IMR-90 (cell line): ENCODE measurements at regions not wholly inside any gene's neighbourhood (a gene's known extent, or its start where the extent isn't known, plus 50 kb on each side); places are given as distances from the start of the nearest gene placed in this dataset.

Experiments
- ATAC-seq: fragments of 200-7000 bp; cut with Tn5 transposase; 2 replicates; pipeline ENCODE4 v1.9.1; 2020; ENCODE audit warnings: low read depth, mild to moderate bottlenecking, moderate library complexity
- BruUV-seq: library from RNA; stranded (reverse); fragments of 400-500 nt; replicated peaks from 2 replicates; lab custom pipeline; 2021; lab: Mats Ljungman, UMichigan
- CTCF ChIA-PET: fragments of 300-600 bp; formaldehyde crosslinking; extraction: SDS; loops from one replicate; lab custom pipeline; 2021; ENCODE audit warnings: antibody characterized with exemption; lab: Yijun Ruan, JAX
- POLR2A ChIA-PET: fragments of 300-600 bp; sonication (Branson Sonifier 250); formaldehyde crosslinking; loops from one replicate; lab custom pipeline; 2022; ENCODE audit warnings: antibody characterized with exemption; ENCODE audit not compliant: unreplicated experiment; lab: Charles Lee
- DNase-seq: peaks from one replicate; pipeline ENCODE4 v3.0.0; 2013
- H2AFZ ChIP-seq: replicated peaks from 2 replicates; pipeline ENCODE3; 2013; ENCODE audit warnings: low read length, mild to moderate bottlenecking; ENCODE audit not compliant: poor library complexity
- H2AK5ac ChIP-seq: 2 replicates; pipeline ENCODE4 v1.6.1; 2013; ENCODE audit warnings: low read depth, low read length, inconsistent platforms
- H2AK9ac ChIP-seq: replicated peaks from 2 replicates; pipeline ENCODE3; 2013; ENCODE audit warnings: mild to moderate bottlenecking, low read depth, low read length, moderate library complexity; ENCODE audit not compliant: poor library complexity
- H2BK120ac ChIP-seq: 2 replicates; pipeline ENCODE4 v1.6.1; 2013; ENCODE audit warnings: low read depth, low read length, inconsistent platforms
- H2BK15ac ChIP-seq: 3 replicates; pipeline ENCODE4 v1.6.1; 2013; ENCODE audit warnings: low read depth, low read length, inconsistent platforms
- H2BK20ac ChIP-seq: 2 replicates; pipeline ENCODE4 v1.6.1; 2013; ENCODE audit warnings: low read depth, mild to moderate bottlenecking, inconsistent platforms, low read length, moderate library complexity
- H2BK5ac ChIP-seq: 2 replicates; pipeline ENCODE4 v1.6.1; 2013; ENCODE audit warnings: mild to moderate bottlenecking, low read depth, low read length, inconsistent platforms; ENCODE audit not compliant: poor library complexity, severe bottlenecking
- H3K14ac ChIP-seq: replicated peaks from 2 replicates; pipeline ENCODE4 v1.6.1; 2013; ENCODE audit warnings: low read depth, low read length, inconsistent platforms
- H3K18ac ChIP-seq: 2 replicates; pipeline ENCODE4 v1.6.1; 2013; ENCODE audit warnings: low read depth, low read length, control low read depth
- H3K23ac ChIP-seq: 2 replicates; pipeline ENCODE4 v1.6.1; 2013; ENCODE audit warnings: low read depth, low read length, inconsistent platforms
- H3K27ac ChIP-seq: 2 replicates; pipeline ENCODE4 v1.5.1; 2013; ENCODE audit warnings: mild to moderate bottlenecking, control low read depth, low read length; ENCODE audit not compliant: insufficient read depth
- H3K27me3 ChIP-seq: 2 replicates; pipeline ENCODE4 v1.6.1; 2013; ENCODE audit warnings: low read length; ENCODE audit not compliant: control insufficient read depth, insufficient read depth
- H3K36me3 ChIP-seq: 2 replicates; pipeline ENCODE4 v1.6.1; 2013; ENCODE audit warnings: low read length, mixed read lengths; ENCODE audit not compliant: control insufficient read depth, insufficient read depth
- H3K4ac ChIP-seq: 2 replicates; pipeline ENCODE4 v1.6.1; 2013; ENCODE audit warnings: low read depth, low read length, inconsistent platforms
- H3K4me1 ChIP-seq: 2 replicates; pipeline ENCODE4 v1.6.1; 2013; ENCODE audit warnings: low read length, mixed read lengths; ENCODE audit not compliant: control insufficient read depth, insufficient read depth
- H3K4me2 ChIP-seq: 2 replicates; pipeline ENCODE4 v1.6.1; 2013; ENCODE audit warnings: low read depth, mild to moderate bottlenecking, control low read depth, low read length, moderate library complexity
- H3K4me3 ChIP-seq: 2 replicates; pipeline ENCODE4 v1.5.1; 2013; ENCODE audit warnings: low read depth, mild to moderate bottlenecking, control low read depth, low read length, moderate library complexity; ENCODE audit not compliant: insufficient read depth
- H3K56ac ChIP-seq: 2 replicates; pipeline ENCODE4 v1.6.1; 2013; ENCODE audit warnings: low read length, inconsistent platforms; ENCODE audit not compliant: insufficient read depth; ENCODE audit errors: extremely low read depth
- H3K79me1 ChIP-seq, 2 experiments: 2 replicates each; pipeline ENCODE4 v1.6.1; 2013; ENCODE audit warnings: low read length in 2 of 2, inconsistent platforms in 1 of 2, low read depth in 1 of 2
- H3K9ac ChIP-seq: 2 replicates; pipeline ENCODE4 v1.6.1; 2013; ENCODE audit warnings: low read depth, low read length, control low read depth
- H3K9me1 ChIP-seq: 2 replicates; pipeline ENCODE4 v1.6.1; 2013; ENCODE audit warnings: low read length, inconsistent platforms; ENCODE audit not compliant: insufficient read depth
- H3K9me3 ChIP-seq: 2 replicates; pipeline ENCODE4 v1.6.1; 2013; ENCODE audit warnings: low read length; ENCODE audit not compliant: control insufficient read depth, insufficient read depth
- H4K20me1 ChIP-seq: 2 replicates; pipeline ENCODE4 v1.6.1; 2013; ENCODE audit warnings: low read length, inconsistent platforms; ENCODE audit not compliant: insufficient read depth
- H4K5ac ChIP-seq: 2 replicates; pipeline ENCODE4 v1.6.1; 2013; ENCODE audit warnings: mild to moderate bottlenecking, low read depth, low read length, control low read depth
- H4K8ac ChIP-seq, 2 experiments: 2 replicates each; pipeline ENCODE4 v1.6.1; 2013; ENCODE audit warnings: low read depth in 2 of 2, low read length in 2 of 2, control low read depth in 1 of 2, inconsistent platforms in 1 of 2
- H4K91ac ChIP-seq: 2 replicates; pipeline ENCODE4 v1.6.1; 2013; ENCODE audit warnings: low read depth, low read length, inconsistent platforms; ENCODE audit not compliant: insufficient read depth
- CEBPB ChIP-seq: IDR thresholded peaks from 2 replicates; pipeline ENCODE4 v1.6.1; 2012; ENCODE audit warnings: low read depth, low read length, improper control_type of control experiment
- CHD1 ChIP-seq: IDR thresholded peaks from 2 replicates; pipeline ENCODE4 v1.6.1; 2012; ENCODE audit warnings: low read depth, low read length, improper control_type of control experiment
- CTCF ChIP-seq: conservative IDR thresholded peaks from 2 replicates; pipeline ENCODE4 v1.5.1; 2012; ENCODE audit warnings: mild to moderate bottlenecking, low read depth, low read length, improper control_type of control experiment
- ELK1 ChIP-seq: fragments of 150-350 bp; IDR thresholded peaks from 2 replicates; pipeline ENCODE4 v1.6.1; 2016; ENCODE audit warnings: low read depth, mild to moderate bottlenecking, low read length, moderate library complexity, borderline replicate concordance
- FOS ChIP-seq: fragments of 150-350 bp; IDR thresholded peaks from 2 replicates; pipeline ENCODE4 v1.6.1; 2016; ENCODE audit warnings: low read depth, low read length
- MAFK ChIP-seq: IDR thresholded peaks from 2 replicates; pipeline ENCODE4 v1.6.1; 2012; ENCODE audit warnings: low read depth, low read length, improper control_type of control experiment
- MAZ ChIP-seq: IDR thresholded peaks from 2 replicates; pipeline ENCODE4 v1.6.1; 2012; ENCODE audit warnings: low read depth, mild to moderate bottlenecking, low read length, improper control_type of control experiment, moderate library complexity, borderline replicate concordance
- MXI1 ChIP-seq: IDR thresholded peaks from 2 replicates; pipeline ENCODE4 v1.6.1; 2012; ENCODE audit warnings: low read depth, mild to moderate bottlenecking, low read length, moderate library complexity, borderline replicate concordance
- NFE2L2 ChIP-seq: fragments of 150-350 bp; IDR thresholded peaks from 2 replicates; pipeline ENCODE4 v1.6.1; 2016; ENCODE audit warnings: low read depth, mild to moderate bottlenecking, low read length
- POLR2A ChIP-seq: IDR thresholded peaks from 2 replicates; pipeline ENCODE4 v1.6.1; 2012; ENCODE audit warnings: mild to moderate bottlenecking, low read depth, low read length
- RAD21 ChIP-seq: IDR thresholded peaks from 2 replicates; pipeline ENCODE4 v1.6.1; 2012; ENCODE audit warnings: low read length, improper control_type of control experiment
- RCOR1 ChIP-seq: IDR thresholded peaks from 2 replicates; pipeline ENCODE4 v1.6.1; 2012; ENCODE audit warnings: mild to moderate bottlenecking, low read length, improper control_type of control experiment; ENCODE audit not compliant: insufficient replicate concordance
- RFX5 ChIP-seq: IDR thresholded peaks from 2 replicates; pipeline ENCODE4 v1.8.0; 2012; ENCODE audit warnings: low read depth, mild to moderate bottlenecking, low read length, moderate library complexity
- SMC3 ChIP-seq: fragments of 150-350 bp; IDR thresholded peaks from 2 replicates; pipeline ENCODE4 v1.6.1; 2016; ENCODE audit warnings: low read depth, mild to moderate bottlenecking, antibody characterized with exemption, low read length, moderate library complexity
- WGBS, 2 experiments: methylation state at CpG; one replicate each; pipeline versions ENCODE4 v1.1.5 to v1.1.7; 2013; ENCODE audit warnings: missing lambda C conversion rate in 2 of 2; ENCODE audit not compliant: insufficient read length in 1 of 2; ENCODE audit errors: extremely low coverage in 2 of 2; 5-methylcytosine and 5-hydroxymethylcytosine counted together
- dilution Hi-C: fragments of 300-500 bp; cut with HindIII; formaldehyde crosslinking; loops from one replicate; pipeline ENCODE4 v1.14.3; 2018; ENCODE audit warnings: low sequenced_read_pairs; ENCODE audit not compliant: unreplicated experiment
- in situ Hi-C: fragments of 300-500 bp; cut with MboI; formaldehyde crosslinking; loops from 3 replicates; pipeline ENCODE4 v1.14.3; 2019; ENCODE audit warnings: low sequenced_read_pairs, inconsistent platforms, mixed read lengths
- intact Hi-C: fragments of 100-400 bp; cut with micrococcal nuclease; formaldehyde crosslinking; loops from 2 replicates; pipeline ENCODE4 v1.10.0; 2022
- TF ChIP-seq, protein P1 (sequence below): fragments of 150-350 bp; IDR thresholded peaks from 2 replicates; pipeline ENCODE4 v1.6.1; 2017; ENCODE audit warnings: mild to moderate bottlenecking, antibody characterized with exemption, low read length, low read depth

GRCh38 chr10:65294329-65294728 lies 1631.5 kb upstream of the LRRTM3 start:
- in situ Hi-C loops (no loop called here), dilution Hi-C loops (no loop called here), intact Hi-C loops (no loop called here)
- no CpG with 5 or more reads among the region's 1 CpG for WGBS, 2 experiments
- no peaks in the 10 kb centered on the region for H3K9me1 ChIP-seq
- H3K27me3 ChIP-seq = no peaks in the 10 kb centered on the region
- no peak overlapping the region for H2AK9ac ChIP-seq
- H3K4me3 ChIP-seq = no peak overlapping the region
- no TSS peak for BruUV-seq
- H3K9ac ChIP-seq = no peak overlapping the region
- H3K9me3 ChIP-seq = peaks cover 2% of the 10 kb centered on the region; the same call in 1 of the 2 replicates
- H3K36me3 ChIP-seq = no peaks in the 10 kb centered on the region
- no peak overlapping the region for H2BK120ac ChIP-seq
- H2BK20ac ChIP-seq = no peak overlapping the region
- no peak overlapping the region for H2BK5ac ChIP-seq
- ChIA-PET CTCF (interaction anchor here (0.7 kb wide), 1 partner anchor 1359 kb away, joined by 3 read pairs; no protein-coding TSS in a partner anchor), POLR2A (no interaction called here)
- H3K18ac ChIP-seq = no peak overlapping the region
- H4K8ac ChIP-seq = no peak overlapping the region
- no peak overlapping the region for H3K4ac ChIP-seq
- no peak overlapping the region for H4K5ac ChIP-seq
- no peak overlapping the region for H2AFZ ChIP-seq
- H4K91ac ChIP-seq = no peak overlapping the region
- no peak overlapping the region for H3K4me2 ChIP-seq
- no peaks in the 10 kb centered on the region for H4K20me1 ChIP-seq
- DNase-seq = no peak
- TF ChIP-seq RAD21 (no peak), FOS (no peak), ELK1 (no peak), RFX5 (no peak), SMC3 (no peak), NFE2L2 (no peak), POLR2A (no peak), RCOR1 (no peak), MAZ (no peak), MAFK (no peak), CTCF (no peak), MXI1 (no peak), CHD1 (no peak), CEBPB (no peak)
- TF ChIP-seq, protein P1, sequence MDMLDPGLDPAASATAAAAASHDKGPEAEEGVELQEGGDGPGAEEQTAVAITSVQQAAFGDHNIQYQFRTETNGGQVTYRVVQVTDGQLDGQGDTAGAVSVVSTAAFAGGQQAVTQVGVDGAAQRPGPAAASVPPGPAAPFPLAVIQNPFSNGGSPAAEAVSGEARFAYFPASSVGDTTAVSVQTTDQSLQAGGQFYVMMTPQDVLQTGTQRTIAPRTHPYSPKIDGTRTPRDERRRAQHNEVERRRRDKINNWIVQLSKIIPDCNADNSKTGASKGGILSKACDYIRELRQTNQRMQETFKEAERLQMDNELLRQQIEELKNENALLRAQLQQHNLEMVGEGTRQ = no peak
- H3K79me1 ChIP-seq = no peaks in the 10 kb centered on the region
- H2BK15ac ChIP-seq = no peak overlapping the region
- no peaks in the 10 kb centered on the region for H3K4me1 ChIP-seq
- no peak overlapping the region for H3K56ac ChIP-seq
- no peak overlapping the region for H3K14ac ChIP-seq
- H2AK5ac ChIP-seq = no peak overlapping the region
- H3K23ac ChIP-seq = no peak overlapping the region
- ATAC-seq = no peak
- H3K27ac ChIP-seq = no peak overlapping the region
